MM.1S (cell line): ENCODE measurements at regions not wholly inside any gene's neighbourhood (a gene's known extent, or its start where the extent isn't known, plus 50 kb on each side); places are given as distances from the start of the nearest gene placed in this dataset.

Experiments
- DNase-seq: peaks from one replicate; pipeline ENCODE4 v3.0.0-alpha.2; 2015
- H2AFZ ChIP-seq: fragments of 300-600 bp; sonication (generic); 2 replicates; pipeline ENCODE4 v1.6.0; 2016; ENCODE audit warnings: antibody characterized with exemption, low read length
- H3F3A ChIP-seq: fragments of 300-600 bp; sonication (generic); 2 replicates; pipeline ENCODE4 v1.6.1; 2016; ENCODE audit warnings: mild to moderate bottlenecking, antibody characterized with exemption, low read length, moderate library complexity, mixed read lengths; ENCODE audit not compliant: insufficient read depth
- H3K27ac ChIP-seq: fragments of 300-600 bp; sonication (generic); 2 replicates; pipeline ENCODE4 v1.5.1; 2016; ENCODE audit warnings: mild to moderate bottlenecking, low read length
- H3K27me3 ChIP-seq: fragments of 300-600 bp; sonication (generic); replicated peaks from 2 replicates; pipeline ENCODE4 v1.6.0; 2016; ENCODE audit warnings: low read length; ENCODE audit not compliant: insufficient read depth
- H3K36me3 ChIP-seq: fragments of 300-600 bp; sonication (generic); replicated peaks from 2 replicates; pipeline ENCODE4 v1.6.1; 2016; ENCODE audit warnings: mild to moderate bottlenecking, low read length, mixed read lengths; ENCODE audit not compliant: insufficient read depth
- H3K4me1 ChIP-seq: fragments of 300-600 bp; sonication (generic); 2 replicates; pipeline ENCODE4 v1.6.1; 2016; ENCODE audit warnings: low read length, mixed read lengths
- H3K4me2 ChIP-seq: fragments of 300-600 bp; sonication (generic); 2 replicates; pipeline ENCODE4 v1.6.0; 2016; ENCODE audit warnings: low read depth, low read length
- H3K4me3 ChIP-seq: fragments of 300-600 bp; sonication (generic); 2 replicates; pipeline ENCODE4 v1.5.1; 2016; ENCODE audit warnings: low read length, mixed read lengths
- H3K79me2 ChIP-seq: fragments of 300-600 bp; sonication (generic); 2 replicates; pipeline ENCODE4 v1.6.1; 2016; ENCODE audit warnings: mixed run types, low read length, mixed read lengths
- H3K9ac ChIP-seq: fragments of 300-600 bp; sonication (generic); 2 replicates; pipeline ENCODE4 v1.6.1; 2016; ENCODE audit warnings: low read length, mixed read lengths
- H3K9me2 ChIP-seq: fragments of 300-600 bp; sonication (generic); replicated peaks from 2 replicates; pipeline ENCODE4 v1.6.1; 2016; ENCODE audit warnings: mild to moderate bottlenecking, low read length, mixed read lengths; ENCODE audit not compliant: insufficient read depth
- H3K9me3 ChIP-seq: fragments of 300-600 bp; sonication (generic); replicated peaks from 2 replicates; pipeline ENCODE4 v1.6.1; 2016; ENCODE audit warnings: mild to moderate bottlenecking, low read length, mixed read lengths; ENCODE audit not compliant: insufficient read depth
- H4K20me1 ChIP-seq: fragments of 300-600 bp; sonication (generic); 2 replicates; pipeline ENCODE4 v1.6.1; 2016; ENCODE audit warnings: mild to moderate bottlenecking, low read length, moderate library complexity, mixed read lengths; ENCODE audit not compliant: insufficient read depth
- CTCF ChIP-seq: fragments of 300-600 bp; sonication (generic); IDR thresholded peaks from 2 replicates; pipeline ENCODE4 v1.5.1; 2016; ENCODE audit warnings: antibody characterized with exemption, low read length, mixed read lengths
- EZH2 ChIP-seq: fragments of 300-600 bp; sonication (generic); optimal IDR thresholded peaks from 2 replicates; pipeline ENCODE3; 2017; ENCODE audit warnings: low read depth, mild to moderate bottlenecking, antibody characterized with exemption, low read length, mixed read lengths
- EZH2phosphoT487 ChIP-seq: fragments of 300-600 bp; sonication (generic); IDR thresholded peaks from 2 replicates; pipeline ENCODE4 v1.6.1; 2018; ENCODE audit warnings: antibody characterized with exemption, low read length

GRCh38 chr3:162525066-162525742 is 1028.6 kb downstream of the OTOL1 start:
- no peaks in the 10 kb centered on the region for H3K9me2 ChIP-seq
- no peaks in the 10 kb centered on the region for H3K4me1 ChIP-seq
- no peak for TF ChIP-seq CTCF
- no peak for TF ChIP-seq EZH2phosphoT487
- no peak for TF ChIP-seq EZH2
- no peak overlapping the region for H3K9ac ChIP-seq
- H3K4me3 ChIP-seq = no peak overlapping the region
- no peak overlapping the region for H2AFZ ChIP-seq
- H3K27me3 ChIP-seq = no peaks in the 10 kb centered on the region
- H4K20me1 ChIP-seq = no peaks in the 10 kb centered on the region
- H3K79me2 ChIP-seq = no peaks in the 10 kb centered on the region
- no peak for DNase-seq
- H3K27ac ChIP-seq = no peak overlapping the region
- H3F3A ChIP-seq = no peaks in the 10 kb centered on the region
- no peak overlapping the region for H3K4me2 ChIP-seq
- no peaks in the 10 kb centered on the region for H3K36me3 ChIP-seq
- no peaks in the 10 kb centered on the region for H3K9me3 ChIP-seq

DNA sequence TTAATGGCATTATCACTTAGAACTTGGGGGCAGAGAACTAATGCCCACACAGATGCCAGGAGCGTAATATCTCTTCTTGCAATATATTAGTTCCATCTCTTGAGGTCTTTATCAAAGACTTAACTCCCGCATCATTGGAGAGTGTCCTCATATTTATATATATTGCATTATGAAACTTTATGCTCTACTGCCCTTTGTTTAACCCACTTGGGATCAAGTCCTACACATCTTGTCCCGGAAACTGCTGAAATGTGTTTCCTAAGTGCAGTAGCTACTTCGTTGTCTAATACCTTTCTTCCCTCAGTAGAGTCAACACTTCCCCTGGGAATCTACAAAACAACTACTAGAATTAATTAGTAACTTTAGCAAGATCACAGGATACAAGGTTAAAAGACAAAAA is 1029.2 kb downstream of the OTOL1 start:
- H3K27me3 ChIP-seq = no peaks in the 10 kb centered on the region
- no peaks in the 10 kb centered on the region for H3K4me1 ChIP-seq
- H3K4me2 ChIP-seq = no peak overlapping the region
- no peak overlapping the region for H3K27ac ChIP-seq
- no peaks in the 10 kb centered on the region for H3K79me2 ChIP-seq
- no peaks in the 10 kb centered on the region for H4K20me1 ChIP-seq
- H3K9me2 ChIP-seq = no peaks in the 10 kb centered on the region
- no peaks in the 10 kb centered on the region for H3F3A ChIP-seq
- no peak overlapping the region for H2AFZ ChIP-seq
- no peaks in the 10 kb centered on the region for H3K9me3 ChIP-seq
- H3K36me3 ChIP-seq = no peaks in the 10 kb centered on the region
- H3K4me3 ChIP-seq = no peak overlapping the region
- no peak for DNase-seq
- H3K9ac ChIP-seq = no peak overlapping the region
- TF ChIP-seq EZH2phosphoT487 (no peak), EZH2 (no peak), CTCF (no peak)

DNA sequence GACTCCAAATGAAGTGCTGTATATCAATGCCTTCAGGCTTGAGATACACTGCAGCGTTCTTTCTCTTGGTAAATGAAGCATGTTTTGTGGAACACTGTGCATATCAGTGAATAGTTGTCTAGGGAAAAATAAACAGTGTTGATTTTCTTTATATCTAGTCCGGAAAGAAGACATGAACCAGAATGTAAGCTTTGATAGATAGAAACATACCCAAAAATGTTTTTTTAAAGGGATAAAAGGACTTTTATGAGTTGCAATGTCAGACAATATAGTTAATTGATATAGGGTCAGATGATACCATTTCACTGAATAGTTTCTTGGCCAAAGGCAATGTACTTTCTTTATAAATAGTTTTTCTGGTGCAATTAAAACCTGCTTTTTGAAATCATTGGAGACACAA is 1037.8 kb downstream of the OTOL1 start:
- no peaks in the 10 kb centered on the region for H4K20me1 ChIP-seq
- H3K27ac ChIP-seq = no peak overlapping the region
- no peak overlapping the region for H3K9ac ChIP-seq
- no peaks in the 10 kb centered on the region for H3F3A ChIP-seq
- no peaks in the 10 kb centered on the region for H3K9me3 ChIP-seq
- DNase-seq = no peak
- H3K4me1 ChIP-seq = no peaks in the 10 kb centered on the region
- no peak for TF ChIP-seq EZH2phosphoT487
- TF ChIP-seq EZH2 = no peak
- TF ChIP-seq CTCF = no peak
- H3K27me3 ChIP-seq = no peaks in the 10 kb centered on the region
- no peaks in the 10 kb centered on the region for H3K79me2 ChIP-seq
- H2AFZ ChIP-seq = no peak overlapping the region
- H3K9me2 ChIP-seq = no peaks in the 10 kb centered on the region
- H3K4me2 ChIP-seq = no peak overlapping the region
- no peak overlapping the region for H3K4me3 ChIP-seq
- no peaks in the 10 kb centered on the region for H3K36me3 ChIP-seq
